ENCODE measurements at regions not wholly inside any gene's neighbourhood (a gene's known extent, or its start where the extent isn't known, plus 50 kb on each side); places are given as distances from the start of the nearest gene placed in this dataset.

DNA sequence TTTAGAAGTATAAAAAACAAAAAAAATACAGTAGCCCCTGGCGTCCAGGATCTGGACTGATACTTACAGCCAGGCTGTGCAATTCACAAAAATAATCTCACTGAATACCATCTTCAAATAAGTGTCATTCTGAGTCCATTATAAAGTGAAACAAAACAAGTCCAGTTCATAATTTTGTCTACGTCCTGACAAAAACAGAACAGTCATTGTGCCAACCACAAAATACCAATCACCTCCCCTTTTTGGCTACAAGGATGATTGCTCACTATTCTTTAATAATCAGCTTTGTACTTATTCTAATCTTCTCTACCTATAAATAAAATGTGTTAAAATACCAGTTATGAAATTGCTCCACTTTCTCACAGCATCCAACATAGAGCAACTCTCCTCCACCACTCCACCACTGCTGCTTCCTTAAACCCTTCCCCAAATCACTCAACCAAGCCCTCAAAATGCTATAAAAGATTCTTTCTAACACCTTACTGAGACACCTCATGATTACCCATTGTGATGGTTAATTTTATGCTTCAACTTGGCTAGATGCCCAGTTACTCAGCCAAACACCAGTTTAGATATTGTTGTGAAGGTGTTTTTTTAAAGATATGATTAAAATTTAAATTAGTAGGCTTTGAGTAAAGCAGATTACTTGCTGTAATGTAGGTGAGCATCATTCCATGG lies 479.8 kb upstream of the SEMA3A start:
- TF ChIP-seq, protein P1, sequence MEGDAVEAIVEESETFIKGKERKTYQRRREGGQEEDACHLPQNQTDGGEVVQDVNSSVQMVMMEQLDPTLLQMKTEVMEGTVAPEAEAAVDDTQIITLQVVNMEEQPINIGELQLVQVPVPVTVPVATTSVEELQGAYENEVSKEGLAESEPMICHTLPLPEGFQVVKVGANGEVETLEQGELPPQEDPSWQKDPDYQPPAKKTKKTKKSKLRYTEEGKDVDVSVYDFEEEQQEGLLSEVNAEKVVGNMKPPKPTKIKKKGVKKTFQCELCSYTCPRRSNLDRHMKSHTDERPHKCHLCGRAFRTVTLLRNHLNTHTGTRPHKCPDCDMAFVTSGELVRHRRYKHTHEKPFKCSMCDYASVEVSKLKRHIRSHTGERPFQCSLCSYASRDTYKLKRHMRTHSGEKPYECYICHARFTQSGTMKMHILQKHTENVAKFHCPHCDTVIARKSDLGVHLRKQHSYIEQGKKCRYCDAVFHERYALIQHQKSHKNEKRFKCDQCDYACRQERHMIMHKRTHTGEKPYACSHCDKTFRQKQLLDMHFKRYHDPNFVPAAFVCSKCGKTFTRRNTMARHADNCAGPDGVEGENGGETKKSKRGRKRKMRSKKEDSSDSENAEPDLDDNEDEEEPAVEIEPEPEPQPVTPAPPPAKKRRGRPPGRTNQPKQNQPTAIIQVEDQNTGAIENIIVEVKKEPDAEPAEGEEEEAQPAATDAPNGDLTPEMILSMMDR (conservative IDR thresholded peaks at IDR 0.05; ENCODE audit: low read depth, low read length), result no peak
- no peak for TF ChIP-seq EZH2 (IDR thresholded peaks at IDR 0.05; ENCODE audit: low read length, unreplicated experiment)

All from PC-3 (cell line).